WERI-Rb-1 (cell line): ENCODE measurements at regions not wholly inside any gene's neighbourhood (a gene's known extent, or its start where the extent isn't known, plus 50 kb on each side); places are given as distances from the start of the nearest gene placed in this dataset.
"Not testable (repeated sequence)": the region's sequence is repeated elsewhere in the genome, so short reads cannot be mapped to it uniquely, and the experiment has no call there.

Experiments used
- DNase-seq: peaks from one replicate; pipeline ENCODE4 v3.0.0-alpha.2; 2020
- H3K27ac ChIP-seq: fragments of 250-450 bp; sonication (Bioruptor Pico); 2 replicates; pipeline ENCODE4 v1.5.1; 2020; ENCODE audit warnings: mild to moderate bottlenecking, moderate library complexity
- H3K27me3 ChIP-seq: fragments of 250-450 bp; sonication (Bioruptor Pico); 2 replicates; pipeline ENCODE4 v1.5.1; 2021; ENCODE audit warnings: mild to moderate bottlenecking, low read depth, moderate library complexity; ENCODE audit not compliant: insufficient read depth, severe bottlenecking
- H3K36me3 ChIP-seq: fragments of 250-450 bp; sonication (Bioruptor Pico); 2 replicates; pipeline ENCODE4 v1.5.1; 2020; ENCODE audit warnings: mild to moderate bottlenecking, moderate library complexity
- H3K4me3 ChIP-seq: 2 replicates; pipeline ENCODE4 v1.5.1; 2011; ENCODE audit warnings: low read depth, mild to moderate bottlenecking, control low read depth, low read length
- H3K9me3 ChIP-seq: fragments of 250-450 bp; sonication (Bioruptor Pico); 2 replicates; pipeline ENCODE4 v1.5.1; 2021; ENCODE audit warnings: mild to moderate bottlenecking, moderate library complexity; ENCODE audit not compliant: severe bottlenecking
- CTCF ChIP-seq: IDR thresholded peaks from 2 replicates; pipeline ENCODE4 v1.5.1; 2011; ENCODE audit warnings: low read depth, mild to moderate bottlenecking, control low read depth, inconsistent platforms, low read length

- no peaks in the 10 kb centered on the region for H3K27me3 ChIP-seq
- no peaks in the 10 kb centered on the region for H3K36me3 ChIP-seq
- peak; percentile 21; the same call in 1 of the 2 replicates for TF ChIP-seq CTCF
- no peak for DNase-seq
- no peaks in the 10 kb centered on the region for H3K9me3 ChIP-seq
- no peak overlapping the region for H3K4me3 ChIP-seq
- no peak overlapping the region for H3K27ac ChIP-seq
These were observed 51.8 kb upstream of the CHST3 start for GRCh38 chr10:71912431-71912830.

- H3K27me3 ChIP-seq: no peaks in the 10 kb centered on the region
- no peak for DNase-seq
- H3K9me3 ChIP-seq: no peaks in the 10 kb centered on the region
- no peak overlapping the region for H3K27ac ChIP-seq
- TF ChIP-seq CTCF: no peak
- no peaks in the 10 kb centered on the region for H3K36me3 ChIP-seq
- no peak overlapping the region for H3K4me3 ChIP-seq
These were observed 52.8 kb upstream of the CHST3 start for GRCh38 chr10:71911296-71911953.

GRCh38 chr10:71909399-71910083 lies 54.7 kb upstream of the CHST3 start:
- Histone ChIP-seq H3K9me3 (no peaks in the 10 kb centered on the region), H3K27me3 (no peaks in the 10 kb centered on the region), H3K27ac (no peak overlapping the region), H3K4me3 (no peak overlapping the region), H3K36me3 (no peaks in the 10 kb centered on the region)
- DNase-seq: no peak
- no peak for TF ChIP-seq CTCF

- Histone ChIP-seq H3K4me3 (no peak overlapping the region), H3K27me3 (no peaks in the 10 kb centered on the region), H3K27ac (no peak overlapping the region), H3K36me3 (no peaks in the 10 kb centered on the region), H3K9me3 (no peaks in the 10 kb centered on the region)
- TF ChIP-seq CTCF: no peak
- no peak for DNase-seq
These were observed 55.2 kb upstream of the CHST3 start for GRCh38 chr10:71908998-71909397.

- Histone ChIP-seq H3K36me3 (no peaks in the 10 kb centered on the region), H3K4me3 (no peak overlapping the region), H3K27me3 (no peaks in the 10 kb centered on the region), H3K9me3 (no peaks in the 10 kb centered on the region), H3K27ac (no peak overlapping the region)
- no peak for DNase-seq
- TF ChIP-seq CTCF: no peak
These were observed 54.1 kb upstream of the PSAP start for GRCh38 chr10:71905164-71905563.

- H3K9me3 ChIP-seq, H3K4me3 ChIP-seq, H3K36me3 ChIP-seq, H3K27me3 ChIP-seq, H3K27ac ChIP-seq, DNase-seq: not testable (repeated sequence)
These were observed 52.7 kb upstream of the PSAP start for GRCh38 chr10:71903636-71904250.
